Vagina (tissue), 2 donors: ENCODE measurements at regions not wholly inside any gene's neighbourhood (a gene's known extent, or its start where the extent isn't known, plus 50 kb on each side); places are given as distances from the start of the nearest gene placed in this dataset.

ENCODE experiments used
- DNase-seq, 2 donors: peaks; one replicate each; pipeline ENCODE4 v3.0.0-alpha.2; 2017; ENCODE audit errors: extremely low spot score in 2 of 2
- H3K27ac ChIP-seq: fragments of 200-600 bp; sonication (generic); one replicate; pipeline ENCODE4 v1.5.1; 2019
- H3K27me3 ChIP-seq: fragments of 200-600 bp; sonication (generic); one replicate; pipeline ENCODE4 v1.5.1; 2019
- H3K36me3 ChIP-seq, 2 donors: fragments of 200-600 bp; sonication (generic); one replicate each; pipeline ENCODE4 v1.5.1; 2017 to 2019
- H3K4me1 ChIP-seq: fragments of 200-600 bp; sonication (generic); one replicate; pipeline ENCODE4 v1.5.1; 2019
- H3K4me3 ChIP-seq, 2 donors: fragments of 200-600 bp; sonication (generic); 1 replicate in 1 of 2; 2 replicates in 1 of 2; pipeline ENCODE4 v1.5.1; 2016 to 2019
- H3K9me3 ChIP-seq: fragments of 200-600 bp; sonication (generic); one replicate; pipeline ENCODE4 v1.5.1; 2019
- POLR2A ChIP-seq, 2 donors: fragments of 450-650 bp; IDR thresholded peaks; one replicate each; pipeline ENCODE4 v1.6.1; 2017; ENCODE audit warnings: antibody characterized with exemption in 2 of 2, mild to moderate bottlenecking in 2 of 2, moderate library complexity in 2 of 2
- POLR2AphosphoS5 ChIP-seq, 2 donors: sonication (generic); formaldehyde crosslinking; IDR thresholded peaks; one replicate each; pipeline ENCODE4 v1.9.0; 2017; ENCODE audit warnings: antibody characterized with exemption in 2 of 2, mild to moderate bottlenecking in 2 of 2, low read depth in 1 of 2; ENCODE audit not compliant: insufficient read depth in 1 of 2
- intact Hi-C: fragments of 100-400 bp; cut with DNase I; formaldehyde crosslinking; loops from one replicate; pipeline ENCODE4 v1.15.1; 2023
- TF ChIP-seq, protein P1 (sequence below), 3 experiments: fragments of 450-650 bp in 2 of 3; fragments of 200-600 bp in 1 of 3; sonication (generic) in 1 of 3; IDR thresholded peaks; one replicate each; pipeline ENCODE4 v1.5.1; 2017 to 2019; ENCODE audit warnings: antibody characterized with exemption in 3 of 3, mild to moderate bottlenecking in 2 of 3, moderate library complexity in 2 of 3

- DNase-seq: no peak
- TF ChIP-seq, protein P1, sequence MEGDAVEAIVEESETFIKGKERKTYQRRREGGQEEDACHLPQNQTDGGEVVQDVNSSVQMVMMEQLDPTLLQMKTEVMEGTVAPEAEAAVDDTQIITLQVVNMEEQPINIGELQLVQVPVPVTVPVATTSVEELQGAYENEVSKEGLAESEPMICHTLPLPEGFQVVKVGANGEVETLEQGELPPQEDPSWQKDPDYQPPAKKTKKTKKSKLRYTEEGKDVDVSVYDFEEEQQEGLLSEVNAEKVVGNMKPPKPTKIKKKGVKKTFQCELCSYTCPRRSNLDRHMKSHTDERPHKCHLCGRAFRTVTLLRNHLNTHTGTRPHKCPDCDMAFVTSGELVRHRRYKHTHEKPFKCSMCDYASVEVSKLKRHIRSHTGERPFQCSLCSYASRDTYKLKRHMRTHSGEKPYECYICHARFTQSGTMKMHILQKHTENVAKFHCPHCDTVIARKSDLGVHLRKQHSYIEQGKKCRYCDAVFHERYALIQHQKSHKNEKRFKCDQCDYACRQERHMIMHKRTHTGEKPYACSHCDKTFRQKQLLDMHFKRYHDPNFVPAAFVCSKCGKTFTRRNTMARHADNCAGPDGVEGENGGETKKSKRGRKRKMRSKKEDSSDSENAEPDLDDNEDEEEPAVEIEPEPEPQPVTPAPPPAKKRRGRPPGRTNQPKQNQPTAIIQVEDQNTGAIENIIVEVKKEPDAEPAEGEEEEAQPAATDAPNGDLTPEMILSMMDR (IDR thresholded peaks at IDR 0.05): no peak
- no peak for TF ChIP-seq POLR2AphosphoS5 (IDR thresholded peaks at IDR 0.05; ENCODE audit: insufficient read depth in 1 of 2, low read depth in 1 of 2)
- no peaks in the 10 kb centered on the region for H3K4me1 ChIP-seq
- no peak overlapping the region for H3K4me3 ChIP-seq
- H3K9me3 ChIP-seq: no peaks in the 10 kb centered on the region
- intact Hi-C loops: no loop called here
- no peaks in the 10 kb centered on the region for H3K36me3 ChIP-seq
- no peak overlapping the region for H3K27ac ChIP-seq
- no peaks in the 10 kb centered on the region for H3K27me3 ChIP-seq
These were observed 119.0 kb upstream of the NFIA start for GRCh38 chr1:60963167-60963940.

- H3K27ac ChIP-seq: no peak overlapping the region
- no peaks in the 10 kb centered on the region for H3K36me3 ChIP-seq
- H3K27me3 ChIP-seq: no peaks in the 10 kb centered on the region
- intact Hi-C loops: no loop called here
- no peaks in the 10 kb centered on the region for H3K4me1 ChIP-seq
- no peak for DNase-seq
- H3K9me3 ChIP-seq: no peaks in the 10 kb centered on the region
- no peak overlapping the region for H3K4me3 ChIP-seq
- TF ChIP-seq POLR2AphosphoS5 (IDR thresholded peaks at IDR 0.05; ENCODE audit: insufficient read depth in 1 of 2, low read depth in 1 of 2) (no peak), POLR2A (IDR thresholded peaks at IDR 0.05) (no peak)
- TF ChIP-seq, protein P1 (IDR thresholded peaks at IDR 0.05): no peak
These were observed 121.4 kb upstream of the NFIA start for GRCh38 chr1:60960891-60961461.

DNA sequence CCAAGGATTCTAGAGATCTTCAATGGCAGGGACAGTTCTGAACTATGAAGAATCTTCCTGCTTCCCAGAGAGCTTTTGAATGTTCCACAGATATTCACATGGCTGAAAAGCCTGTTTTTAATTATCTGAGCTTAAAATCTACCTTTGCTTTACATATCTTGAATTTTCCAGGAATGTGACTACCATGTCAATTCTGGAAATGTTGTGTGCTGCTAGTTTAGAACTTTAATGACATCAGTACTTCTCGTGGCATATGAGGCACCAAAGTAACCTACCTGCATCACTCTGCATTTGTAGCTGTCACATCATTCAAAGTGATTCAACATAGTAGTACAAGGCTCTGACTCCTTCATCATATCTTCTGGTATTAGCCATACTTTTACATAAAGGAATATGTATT, 122.7 kb upstream of the NFIA start:
- Histone ChIP-seq H3K36me3 (no peaks in the 10 kb centered on the region), H3K27me3 (no peaks in the 10 kb centered on the region), H3K9me3 (no peaks in the 10 kb centered on the region), H3K4me1 (no peaks in the 10 kb centered on the region), H3K4me3 (no peak overlapping the region), H3K27ac (no peak overlapping the region)
- DNase-seq: no peak
- TF ChIP-seq, protein P1 (IDR thresholded peaks at IDR 0.05): no peak
- TF ChIP-seq POLR2AphosphoS5 (IDR thresholded peaks at IDR 0.05; ENCODE audit: insufficient read depth in 1 of 2, low read depth in 1 of 2) (no peak), POLR2A (IDR thresholded peaks at IDR 0.05) (no peak)
- intact Hi-C loops: no loop called here

- Histone ChIP-seq H3K4me3 (no peak overlapping the region), H3K27ac (no peak overlapping the region), H3K36me3 (no peaks in the 10 kb centered on the region), H3K27me3 (no peaks in the 10 kb centered on the region), H3K9me3 (no peaks in the 10 kb centered on the region), H3K4me1 (no peaks in the 10 kb centered on the region)
- no peak for DNase-seq
- TF ChIP-seq POLR2AphosphoS5 (IDR thresholded peaks at IDR 0.05; ENCODE audit: insufficient read depth in 1 of 2, low read depth in 1 of 2) (no peak), POLR2A (IDR thresholded peaks at IDR 0.05) (no peak)
- TF ChIP-seq, protein P1 (IDR thresholded peaks at IDR 0.05): no peak
- intact Hi-C loops: no loop called here
These were observed 124.4 kb upstream of the NFIA start for GRCh38 chr1:60958001-60958400.

DNA sequence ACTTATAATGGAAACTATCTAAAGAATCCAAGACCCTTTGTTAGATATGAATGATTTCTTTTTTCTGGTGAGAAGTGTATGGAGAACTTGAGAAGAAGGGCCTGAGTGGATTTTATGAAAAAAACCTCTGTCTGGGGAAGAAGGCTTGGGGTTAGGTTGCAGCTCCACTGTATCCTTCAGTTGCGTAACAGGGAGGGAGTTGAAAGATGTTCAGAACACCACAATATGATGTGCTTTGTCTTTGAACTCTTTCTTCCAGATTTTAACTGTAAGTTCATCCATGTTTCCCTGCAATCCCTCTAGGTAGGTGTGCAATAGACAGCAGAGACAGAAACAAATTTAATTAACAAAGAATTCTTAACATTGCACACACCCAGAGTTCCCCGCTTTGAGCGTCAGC, 125.8 kb upstream of the NFIA start:
- DNase-seq: no peak
- intact Hi-C loops: no loop called here
- H3K27me3 ChIP-seq: no peaks in the 10 kb centered on the region
- no peak overlapping the region for H3K27ac ChIP-seq
- H3K9me3 ChIP-seq: no peaks in the 10 kb centered on the region
- no peak overlapping the region for H3K4me3 ChIP-seq
- H3K4me1 ChIP-seq: no peaks in the 10 kb centered on the region
- no peaks in the 10 kb centered on the region for H3K36me3 ChIP-seq
- TF ChIP-seq, protein P1 (IDR thresholded peaks at IDR 0.05): no peak
- TF ChIP-seq POLR2A (IDR thresholded peaks at IDR 0.05) (no peak), POLR2AphosphoS5 (IDR thresholded peaks at IDR 0.05; ENCODE audit: insufficient read depth in 1 of 2, low read depth in 1 of 2) (no peak)
